ENCODE measurements at regions not wholly inside any gene's neighbourhood (a gene's known extent, or its start where the extent isn't known, plus 50 kb on each side); places are given as distances from the start of the nearest gene placed in this dataset.

- Histone ChIP-seq H3K27ac (no peak overlapping the region), H3K4me3 (no peak overlapping the region), H3K36me3 (no peaks in the 10 kb centered on the region), H3K4me1 (ENCODE audit: insufficient read depth) (no peaks in the 10 kb centered on the region), H3K27me3 (no peaks in the 10 kb centered on the region), H3K9me3 (no peaks in the 10 kb centered on the region)
- TF ChIP-seq POLR2A (IDR thresholded peaks at IDR 0.05) (no peak), CTCF (IDR thresholded peaks at IDR 0.05) (no peak), EP300 (IDR thresholded peaks at IDR 0.05) (no peak)
- 20 to 28% (median 24%) methylated on average over 2 of the region's 2 CpGs for WGBS, 3 donors
- no peak for DNase-seq
- intact Hi-C loops (cut with DNase I), result no loop called here
Measured at GRCh38 chr20:12110711-12111110, 193.0 kb downstream of the BTBD3 start.

- WGBS, 3 donors, result 64 to 75% (median 67%) methylated on average over 3 of the region's 3 CpGs
- intact Hi-C loops (cut with DNase I), result no loop called here
- DNase-seq, result no peak
- H3K27me3 ChIP-seq, result no peaks in the 10 kb centered on the region
- no peak overlapping the region for H3K4me3 ChIP-seq
- no peaks in the 10 kb centered on the region for H3K9me3 ChIP-seq
- H3K27ac ChIP-seq, result no peak overlapping the region
- TF ChIP-seq EP300 (IDR thresholded peaks at IDR 0.05), result no peak
- no peak for TF ChIP-seq POLR2A (IDR thresholded peaks at IDR 0.05)
- no peak for TF ChIP-seq CTCF (IDR thresholded peaks at IDR 0.05)
- H3K36me3 ChIP-seq, result no peaks in the 10 kb centered on the region
- H3K4me1 ChIP-seq (ENCODE audit: insufficient read depth), result no peaks in the 10 kb centered on the region
Measured at GRCh38 chr20:12111431-12112088, 193.9 kb downstream of the BTBD3 start.

GRCh38 chr20:12112089-12112474 is 194.4 kb downstream of the BTBD3 start:
- H3K4me1 ChIP-seq (ENCODE audit: insufficient read depth), result no peaks in the 10 kb centered on the region
- no peaks in the 10 kb centered on the region for H3K27me3 ChIP-seq
- no peaks in the 10 kb centered on the region for H3K9me3 ChIP-seq
- no peak overlapping the region for H3K4me3 ChIP-seq
- no peak for DNase-seq
- intact Hi-C loops (cut with DNase I), result no loop called here
- no peaks in the 10 kb centered on the region for H3K36me3 ChIP-seq
- TF ChIP-seq CTCF (IDR thresholded peaks at IDR 0.05) (no peak), POLR2A (IDR thresholded peaks at IDR 0.05) (no peak), EP300 (IDR thresholded peaks at IDR 0.05) (no peak)
- WGBS, 3 donors, result 85 to 86% (median 86%) methylated on average over 4 of the region's 4 CpGs
- H3K27ac ChIP-seq, result no peak overlapping the region

- Histone ChIP-seq H3K4me1 (ENCODE audit: insufficient read depth) (no peaks in the 10 kb centered on the region), H3K36me3 (no peaks in the 10 kb centered on the region), H3K27ac (no peak overlapping the region), H3K27me3 (no peaks in the 10 kb centered on the region), H3K4me3 (no peak overlapping the region), H3K9me3 (no peaks in the 10 kb centered on the region)
- intact Hi-C loops (cut with DNase I), result no loop called here
- TF ChIP-seq POLR2A (IDR thresholded peaks at IDR 0.05), result no peak
- TF ChIP-seq CTCF (IDR thresholded peaks at IDR 0.05), result no peak
- TF ChIP-seq EP300 (IDR thresholded peaks at IDR 0.05), result no peak
- WGBS, 3 donors, result 87 to 93% (median 91%) methylated on average over 2 of the region's 2 CpGs
- DNase-seq, result no peak
Measured at GRCh38 chr20:12112665-12113064, 195.0 kb downstream of the BTBD3 start.
